Mucosa of stomach (tissue), 1 donor: ENCODE measurements at regions not wholly inside any gene's neighbourhood (a gene's known extent, or its start where the extent isn't known, plus 50 kb on each side); places are given as distances from the start of the nearest gene placed in this dataset.

Source experiments
- H3K27me3 ChIP-seq: one replicate; pipeline ENCODE4 v1.7.0; 2013; ENCODE audit warnings: mild to moderate bottlenecking, low read length; ENCODE audit not compliant: control insufficient read depth, insufficient read depth
- H3K36me3 ChIP-seq: one replicate; pipeline ENCODE4 v1.7.0; 2013; ENCODE audit warnings: low read length; ENCODE audit not compliant: control insufficient read depth, insufficient read depth
- H3K4me1 ChIP-seq: one replicate; pipeline ENCODE4 v1.7.0; 2013; ENCODE audit warnings: mild to moderate bottlenecking, low read length; ENCODE audit not compliant: control insufficient read depth, insufficient read depth
- H3K4me3 ChIP-seq: one replicate; pipeline ENCODE4 v1.7.0; 2013; ENCODE audit warnings: low read length
- H3K9ac ChIP-seq: one replicate; pipeline ENCODE4 v1.7.0; 2013; ENCODE audit warnings: mild to moderate bottlenecking, low read length, moderate library complexity
- H3K9me3 ChIP-seq: one replicate; pipeline ENCODE4 v1.7.0; 2013; ENCODE audit warnings: mild to moderate bottlenecking, low read length, moderate library complexity; ENCODE audit not compliant: control insufficient read depth
- donor health status: Pancreatic carcinoma.

- H3K4me3 ChIP-seq = no peak overlapping the region
- no peaks in the 10 kb centered on the region for H3K9me3 ChIP-seq
- H3K4me1 ChIP-seq = no peaks in the 10 kb centered on the region
- no peak overlapping the region for H3K9ac ChIP-seq
- no peaks in the 10 kb centered on the region for H3K36me3 ChIP-seq
- no peaks in the 10 kb centered on the region for H3K27me3 ChIP-seq
These were observed 175.1 kb downstream of the MFSD1 start for GRCh38 chr3:158976966-158977365.

GRCh38 chr3:158977497-158977896 is 175.6 kb downstream of the MFSD1 start:
- H3K9ac ChIP-seq = no peak overlapping the region
- H3K27me3 ChIP-seq = no peaks in the 10 kb centered on the region
- no peak overlapping the region for H3K4me3 ChIP-seq
- H3K36me3 ChIP-seq = no peaks in the 10 kb centered on the region
- H3K9me3 ChIP-seq = no peaks in the 10 kb centered on the region
- H3K4me1 ChIP-seq = no peaks in the 10 kb centered on the region

- H3K9ac ChIP-seq = no peak overlapping the region
- no peaks in the 10 kb centered on the region for H3K9me3 ChIP-seq
- H3K4me1 ChIP-seq = no peaks in the 10 kb centered on the region
- no peak overlapping the region for H3K4me3 ChIP-seq
- no peaks in the 10 kb centered on the region for H3K27me3 ChIP-seq
- H3K36me3 ChIP-seq = no peaks in the 10 kb centered on the region
These were observed 181.6 kb downstream of the MFSD1 start for GRCh38 chr3:158983216-158984099.

GRCh38 chr3:158991146-158991705 is 189.4 kb downstream of the MFSD1 start:
- H3K9ac ChIP-seq = no peak overlapping the region
- no peaks in the 10 kb centered on the region for H3K27me3 ChIP-seq
- H3K9me3 ChIP-seq = no peaks in the 10 kb centered on the region
- H3K4me3 ChIP-seq = no peak overlapping the region
- H3K36me3 ChIP-seq = no peaks in the 10 kb centered on the region
- H3K4me1 ChIP-seq = no peaks in the 10 kb centered on the region

- H3K27me3 ChIP-seq = no peaks in the 10 kb centered on the region
- H3K4me3 ChIP-seq = no peak overlapping the region
- no peaks in the 10 kb centered on the region for H3K9me3 ChIP-seq
- H3K9ac ChIP-seq = no peak overlapping the region
- H3K36me3 ChIP-seq = no peaks in the 10 kb centered on the region
- no peaks in the 10 kb centered on the region for H3K4me1 ChIP-seq
These were observed 190.6 kb downstream of the MFSD1 start for GRCh38 chr3:158992463-158992862.

GRCh38 chr3:158994386-158994785 is 192.5 kb downstream of the MFSD1 start:
- H3K4me3 ChIP-seq = no peak overlapping the region
- H3K36me3 ChIP-seq = no peaks in the 10 kb centered on the region
- no peaks in the 10 kb centered on the region for H3K9me3 ChIP-seq
- H3K4me1 ChIP-seq = no peaks in the 10 kb centered on the region
- no peaks in the 10 kb centered on the region for H3K27me3 ChIP-seq
- no peak overlapping the region for H3K9ac ChIP-seq

- Histone ChIP-seq H3K36me3 (no peaks in the 10 kb centered on the region), H3K4me3 (no peak overlapping the region), H3K4me1 (no peaks in the 10 kb centered on the region), H3K9ac (no peak overlapping the region), H3K9me3 (no peaks in the 10 kb centered on the region), H3K27me3 (no peaks in the 10 kb centered on the region)
These were observed 199.9 kb downstream of the MFSD1 start for GRCh38 chr3:159001711-159002110.

- Histone ChIP-seq H3K27me3 (no peaks in the 10 kb centered on the region), H3K9me3 (no peaks in the 10 kb centered on the region), H3K36me3 (no peaks in the 10 kb centered on the region), H3K4me1 (no peaks in the 10 kb centered on the region), H3K9ac (no peak overlapping the region), H3K4me3 (no peak overlapping the region)
These were observed 203.3 kb downstream of the MFSD1 start for GRCh38 chr3:159005137-159005536.

- H3K4me3 ChIP-seq = no peak overlapping the region
- H3K36me3 ChIP-seq = no peaks in the 10 kb centered on the region
These were observed 205.5 kb downstream of the MFSD1 start for GRCh38 chr3:159007331-159007730.

GRCh38 chr3:159008401-159008800 is 206.5 kb downstream of the MFSD1 start:
- no peaks in the 10 kb centered on the region for H3K36me3 ChIP-seq
- H3K4me3 ChIP-seq = no peak overlapping the region
- H3K9me3 ChIP-seq = no peaks in the 10 kb centered on the region
- H3K4me1 ChIP-seq = no peaks in the 10 kb centered on the region
- H3K27me3 ChIP-seq = no peaks in the 10 kb centered on the region
- no peak overlapping the region for H3K9ac ChIP-seq

More at GRCh38 chr3:159007331-159007730, 205.5 kb downstream of the MFSD1 start:
- H3K27me3 ChIP-seq = no peaks in the 10 kb centered on the region
- H3K9ac ChIP-seq = no peak overlapping the region
- no peaks in the 10 kb centered on the region for H3K9me3 ChIP-seq
- no peaks in the 10 kb centered on the region for H3K4me1 ChIP-seq

- no peaks in the 10 kb centered on the region for H3K4me1 ChIP-seq
- no peak overlapping the region for H3K9ac ChIP-seq
- no peaks in the 10 kb centered on the region for H3K9me3 ChIP-seq
- H3K27me3 ChIP-seq = no peaks in the 10 kb centered on the region
- no peak overlapping the region for H3K4me3 ChIP-seq
- no peaks in the 10 kb centered on the region for H3K36me3 ChIP-seq
These were observed 216.5 kb downstream of the MFSD1 start for GRCh38 chr3:159018341-159018740.

GRCh38 chr3:159025733-159026132 is 223.9 kb downstream of the MFSD1 start:
- H3K9ac ChIP-seq = no peak overlapping the region

More at GRCh38 chr3:159025733-159026132, 223.9 kb downstream of the MFSD1 start:
- Histone ChIP-seq H3K4me1 (no peaks in the 10 kb centered on the region), H3K4me3 (no peak overlapping the region), H3K36me3 (no peaks in the 10 kb centered on the region), H3K9me3 (no peaks in the 10 kb centered on the region), H3K27me3 (no peaks in the 10 kb centered on the region)
